ENCODE measurements at regions not wholly inside any gene's neighbourhood (a gene's known extent, or its start where the extent isn't known, plus 50 kb on each side); places are given as distances from the start of the nearest gene placed in this dataset.

GRCh38 chr3:159149131-159149530 lies 347.3 kb downstream of the MFSD1 start:
- TF ChIP-seq CTCF (IDR thresholded peaks at IDR 0.05) (no peak), POLR2A (IDR thresholded peaks at IDR 0.05) (no peak)
